Stimulated activated CD4-positive, alpha-beta T cell treated with anti-CD3 and anti-CD28 coated beads, Interleukin-15, amount 100 ng/mL, for 24 hours (primary cell): ENCODE measurements at regions not wholly inside any gene's neighbourhood (a gene's known extent, or its start where the extent isn't known, plus 50 kb on each side); places are given as distances from the start of the nearest gene placed in this dataset.
A peak's percentile ranks its signal among the peaks of the same experiment; 100 is the strongest.

Source experiments
- DNase-seq: peaks from one replicate; pipeline ENCODE4 v3.0.0-alpha.2; 2020

- DNase-seq = no peak
These were observed 52.9 kb upstream of the SLC28A3 start for GRCh38 chr9:84393266-84393950.

- DNase-seq = no peak
These were observed 53.5 kb upstream of the SLC28A3 start for GRCh38 chr9:84394036-84394435.

GRCh38 chr9:84397151-84397728 is 56.7 kb upstream of the SLC28A3 start:
- peak; percentile 70 for DNase-seq

- DNase-seq = no peak
These were observed 57.3 kb upstream of the SLC28A3 start for GRCh38 chr9:84397822-84398221.

- no peak for DNase-seq
These were observed 62.0 kb upstream of the SLC28A3 start for GRCh38 chr9:84402517-84402916.

- no peak for DNase-seq
These were observed 62.7 kb upstream of the SLC28A3 start for GRCh38 chr9:84403288-84403687.

GRCh38 chr9:84404095-84404686 is 63.6 kb upstream of the SLC28A3 start:
- DNase-seq = peak; percentile 13

GRCh38 chr9:84405667-84406066 is 65.1 kb upstream of the SLC28A3 start:
- no peak for DNase-seq

GRCh38 chr9:84408416-84408815 is 67.9 kb upstream of the SLC28A3 start:
- DNase-seq = no peak

GRCh38 chr9:84411683-84412267 is 71.2 kb upstream of the SLC28A3 start:
- DNase-seq = no peak

GRCh38 chr9:84412654-84413053 is 72.1 kb upstream of the SLC28A3 start:
- DNase-seq = no peak

- DNase-seq = no peak
These were observed 72.7 kb upstream of the SLC28A3 start for GRCh38 chr9:84413301-84413700.

GRCh38 chr9:84419031-84419602 is 78.6 kb upstream of the SLC28A3 start:
- DNase-seq = no peak

- DNase-seq = no peak
These were observed 84.4 kb upstream of the SLC28A3 start for GRCh38 chr9:84424931-84425330.

- DNase-seq = no peak
These were observed 92.2 kb upstream of the SLC28A3 start for GRCh38 chr9:84432746-84433145.

GRCh38 chr9:84435902-84436301 is 95.3 kb upstream of the SLC28A3 start:
- no peak for DNase-seq

- DNase-seq = no peak
These were observed 96.0 kb upstream of the SLC28A3 start for GRCh38 chr9:84436386-84437109.

- no peak for DNase-seq
These were observed 97.8 kb upstream of the SLC28A3 start for GRCh38 chr9:84438391-84438790.

GRCh38 chr9:84439250-84439649 is 98.7 kb upstream of the SLC28A3 start:
- no peak for DNase-seq

- no peak for DNase-seq
These were observed 102.2 kb upstream of the SLC28A3 start for GRCh38 chr9:84442712-84443111.

GRCh38 chr9:84445737-84446136 is 105.2 kb upstream of the SLC28A3 start:
- DNase-seq = no peak

GRCh38 chr9:84447305-84447704 is 106.7 kb upstream of the SLC28A3 start:
- DNase-seq = no peak

- no peak for DNase-seq
These were observed 109.5 kb upstream of the SLC28A3 start for GRCh38 chr9:84450029-84450428.
